ENCODE measurements at regions not wholly inside any gene's neighbourhood (a gene's known extent, or its start where the extent isn't known, plus 50 kb on each side); places are given as distances from the start of the nearest gene placed in this dataset.
A peak's percentile ranks its signal among the peaks of the same experiment; 100 is the strongest.

DNA sequence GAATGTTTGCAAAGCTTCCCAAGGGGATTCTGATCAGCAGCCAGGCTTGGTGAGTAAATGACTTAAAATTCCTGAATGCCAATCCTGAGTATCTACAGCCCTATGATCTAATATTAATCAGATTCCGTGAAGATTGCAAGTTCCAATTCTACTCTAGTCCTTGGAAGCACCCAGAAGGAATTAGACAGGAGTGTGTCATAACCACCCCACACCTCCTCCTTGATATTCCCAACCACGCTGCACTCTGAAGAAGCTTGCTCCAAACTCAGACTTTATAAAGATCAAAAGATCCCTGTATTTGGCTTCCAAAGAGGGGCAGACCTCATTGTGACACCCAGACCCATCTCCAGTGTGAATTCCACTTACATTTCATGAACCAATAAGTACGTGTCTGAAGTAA lies 306.0 kb downstream of the BCL11B start:
- intact Hi-C loops (cut with DNase I), result no loop called here
- WGBS, result 68% methylated on average over 3 of the region's 3 CpGs
- no peaks in the 10 kb centered on the region for H3K4me1 ChIP-seq
- no peak overlapping the region for H3K4me3 ChIP-seq
- TF ChIP-seq POLR2AphosphoS5 (IDR thresholded peaks at IDR 0.05) (no peak), POLR2A (IDR thresholded peaks at IDR 0.05; ENCODE audit: low read depth) (no peak), EP300 (IDR thresholded peaks at IDR 0.05) (no peak), CTCF (IDR thresholded peaks at IDR 0.05) (no peak)
- no peaks in the 10 kb centered on the region for H3K9me3 ChIP-seq
- no peak for DNase-seq (ENCODE audit: extremely low spot score)
- H3K27me3 ChIP-seq, result no peaks in the 10 kb centered on the region
- no peak overlapping the region for H3K27ac ChIP-seq (replicated peaks in 1 of 4)
- H3K36me3 ChIP-seq, result no peaks in the 10 kb centered on the region

DNA sequence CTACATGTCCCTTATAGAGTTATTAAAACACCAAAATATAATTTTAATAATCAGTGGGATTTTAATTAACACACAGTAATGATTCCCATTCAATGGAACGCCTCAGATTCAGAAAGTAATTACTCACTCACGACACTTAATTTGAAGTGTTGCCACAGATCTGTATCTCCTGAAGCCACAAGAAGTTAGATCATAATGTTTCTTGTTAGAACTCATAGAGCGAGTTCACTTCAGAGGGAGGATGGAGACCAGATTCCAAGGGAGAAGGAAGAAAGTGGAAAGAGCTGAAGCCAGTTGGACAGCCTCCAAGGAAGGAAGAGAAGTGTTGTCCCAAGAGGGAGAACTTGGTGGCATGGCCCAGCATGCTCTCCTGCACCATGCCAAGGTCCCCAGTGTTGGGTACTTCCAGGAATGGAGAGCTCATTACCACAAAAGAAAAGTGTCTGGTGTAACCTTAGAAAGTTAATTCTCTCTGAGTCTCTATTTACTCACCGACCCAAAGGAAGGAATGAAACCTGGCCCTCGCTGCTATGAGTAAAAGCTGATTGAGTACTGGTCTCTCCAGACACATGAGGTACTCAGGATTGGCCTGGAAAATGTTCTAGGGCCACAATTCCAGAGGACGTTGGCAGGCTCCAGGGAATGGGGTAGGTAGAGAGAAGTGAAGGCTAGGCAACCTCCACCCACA lies 305.4 kb downstream of the BCL11B start:
- 81% methylated on average over 6 of the region's 6 CpGs for WGBS
- Histone ChIP-seq H3K4me1 (no peaks in the 10 kb centered on the region), H3K36me3 (no peaks in the 10 kb centered on the region), H3K27me3 (no peaks in the 10 kb centered on the region), H3K27ac (replicated peaks in 1 of 4) (no peak overlapping the region), H3K9me3 (no peaks in the 10 kb centered on the region), H3K4me3 (no peak overlapping the region)
- intact Hi-C loops (cut with DNase I), result no loop called here
- peak; percentile 68 for DNase-seq (ENCODE audit: extremely low spot score)
- TF ChIP-seq CTCF (IDR thresholded peaks at IDR 0.05), result no peak
- TF ChIP-seq EP300 (IDR thresholded peaks at IDR 0.05), result no peak
- no peak for TF ChIP-seq POLR2A (IDR thresholded peaks at IDR 0.05; ENCODE audit: low read depth)
- TF ChIP-seq POLR2AphosphoS5 (IDR thresholded peaks at IDR 0.05), result no peak

DNA sequence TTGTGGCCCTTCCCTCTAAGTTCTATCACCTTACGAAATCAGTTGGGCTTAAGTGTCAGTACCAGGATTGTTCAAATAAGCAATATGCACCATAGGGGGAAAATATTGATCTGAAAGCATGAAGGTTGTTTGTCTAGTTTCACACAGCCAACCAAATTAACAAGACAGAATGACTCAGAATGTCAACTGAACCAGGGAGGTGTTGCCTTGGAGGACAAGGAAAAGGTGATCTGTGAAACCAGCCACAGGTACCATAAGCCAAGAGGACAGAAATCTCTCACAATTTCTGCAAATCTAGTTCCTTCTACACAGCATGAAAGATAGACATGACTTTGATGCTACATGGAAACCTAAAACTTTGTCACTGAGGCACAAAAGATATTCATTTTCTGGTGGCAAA lies 297.9 kb downstream of the BCL11B start:
- Histone ChIP-seq H3K36me3 (no peaks in the 10 kb centered on the region), H3K27me3 (no peaks in the 10 kb centered on the region), H3K27ac (replicated peaks in 1 of 4) (no peak overlapping the region), H3K9me3 (peaks cover 0 to 9% (median 2%) of the 10 kb centered on the region in 4 donors), H3K4me3 (no peak overlapping the region), H3K4me1 (no peaks in the 10 kb centered on the region)
- no peak for TF ChIP-seq CTCF (IDR thresholded peaks at IDR 0.05)
- TF ChIP-seq POLR2AphosphoS5 (IDR thresholded peaks at IDR 0.05), result no peak
- TF ChIP-seq EP300 (IDR thresholded peaks at IDR 0.05), result no peak
- TF ChIP-seq POLR2A (IDR thresholded peaks at IDR 0.05; ENCODE audit: low read depth), result no peak
- DNase-seq (ENCODE audit: extremely low spot score), result no peak
- WGBS, result 100% methylated on average over 1 of the region's 1 CpG
- intact Hi-C loops (cut with DNase I), result no loop called here

GRCh38 chr14:98976271-98976670 lies 295.7 kb downstream of the BCL11B start:
- intact Hi-C loops (cut with DNase I), result no loop called here
- Histone ChIP-seq H3K27ac (replicated peaks in 1 of 4) (no peak overlapping the region), H3K4me1 (no peaks in the 10 kb centered on the region), H3K4me3 (no peak overlapping the region), H3K27me3 (no peaks in the 10 kb centered on the region), H3K36me3 (no peaks in the 10 kb centered on the region), H3K9me3 (peaks cover 0 to 9% (median 2%) of the 10 kb centered on the region in 4 donors)
- no peak for TF ChIP-seq POLR2A (IDR thresholded peaks at IDR 0.05; ENCODE audit: low read depth)
- no peak for TF ChIP-seq POLR2AphosphoS5 (IDR thresholded peaks at IDR 0.05)
- no peak for TF ChIP-seq CTCF (IDR thresholded peaks at IDR 0.05)
- no peak for TF ChIP-seq EP300 (IDR thresholded peaks at IDR 0.05)
- peak; percentile 4 for DNase-seq (ENCODE audit: extremely low spot score)
- 61% methylated on average over 3 of the region's 3 CpGs for WGBS

DNA sequence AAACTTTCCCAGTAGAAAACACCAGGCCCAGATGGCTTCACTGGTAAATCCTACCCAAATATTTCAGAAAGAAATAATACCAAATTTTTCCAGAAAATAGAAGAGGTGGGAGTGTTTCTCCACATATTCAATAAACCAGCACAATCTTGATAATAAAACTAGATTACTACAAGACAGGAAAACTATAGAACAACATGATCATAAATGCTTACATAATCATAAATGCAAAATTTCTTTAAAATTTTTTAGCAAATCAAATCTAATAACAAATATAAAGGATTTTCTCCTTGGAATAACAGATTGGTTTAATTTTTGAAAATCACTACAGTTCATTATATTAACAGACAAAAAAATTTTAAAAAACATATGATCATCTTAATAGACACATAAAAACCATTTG lies 294.5 kb downstream of the BCL11B start:
- H3K4me3 ChIP-seq, result no peak overlapping the region
- TF ChIP-seq EP300 (IDR thresholded peaks at IDR 0.05) (no peak), CTCF (IDR thresholded peaks at IDR 0.05) (no peak), POLR2AphosphoS5 (IDR thresholded peaks at IDR 0.05) (no peak), POLR2A (IDR thresholded peaks at IDR 0.05; ENCODE audit: low read depth) (no peak)
- DNase-seq (ENCODE audit: extremely low spot score), result no peak
- H3K36me3 ChIP-seq, result no peaks in the 10 kb centered on the region
- peaks cover 0 to 9% (median 2%) of the 10 kb centered on the region in 4 donors for H3K9me3 ChIP-seq
- H3K4me1 ChIP-seq, result no peaks in the 10 kb centered on the region
- intact Hi-C loops (cut with DNase I), result no loop called here
- H3K27ac ChIP-seq (replicated peaks in 1 of 4), result no peak overlapping the region
- no peaks in the 10 kb centered on the region for H3K27me3 ChIP-seq
